HepG2 (cell line): ENCODE measurements at regions not wholly inside any gene's neighbourhood (a gene's known extent, or its start where the extent isn't known, plus 50 kb on each side); places are given as distances from the start of the nearest gene placed in this dataset.

Experiments
- EP300 ChIP-seq, 3 experiments: sonication (generic) in 1 of 3; formaldehyde crosslinking in 1 of 3; IDR thresholded peaks; 2 replicates each; pipeline versions ENCODE4 v1.5.1 to v1.6.1; 2011 to 2020; ENCODE audit warnings: low read depth in 2 of 3, low read length in 2 of 3, borderline replicate concordance in 1 of 3, improper control_type of control experiment in 1 of 3, mild to moderate bottlenecking in 1 of 3, missing genetic modification reagents in 1 of 3, moderate library complexity in 1 of 3
- EZH2 ChIP-seq: conservative IDR thresholded peaks from 2 replicates; pipeline ENCODE4 v1.6.1; 2012; ENCODE audit warnings: mild to moderate bottlenecking, low read depth, low read length, moderate library complexity
- POLR2AphosphoS5 ChIP-seq: IDR thresholded peaks from 2 replicates; pipeline ENCODE4 v1.6.1; 2012; ENCODE audit warnings: low read depth, low read length
- SMC3 ChIP-seq: IDR thresholded peaks from 2 replicates; pipeline ENCODE4 v1.6.1; 2011; ENCODE audit warnings: low read length, improper control_type of control experiment
- ZNF383 ChIP-seq: sonication (generic); formaldehyde crosslinking; IDR thresholded peaks from 2 replicates; pipeline ENCODE4 v1.4.0; 2020; ENCODE audit warnings: missing genetic modification reagents, mild to moderate bottlenecking, borderline replicate concordance
- ZNF598 ChIP-seq: sonication (generic); formaldehyde crosslinking; IDR thresholded peaks from 2 replicates; pipeline ENCODE4 v1.5.1; 2020; ENCODE audit warnings: mild to moderate bottlenecking, missing genetic modification reagents, borderline replicate concordance
- ZNF639 ChIP-seq: conservative IDR thresholded peaks from 2 replicates; pipeline ENCODE4 v1.6.1; 2018; ENCODE audit warnings: missing genetic modification reagents
- ZZZ3 ChIP-seq: sonication (generic); formaldehyde crosslinking; IDR thresholded peaks from 2 replicates; pipeline ENCODE4 v1.4.0; 2020; ENCODE audit warnings: missing genetic modification reagents, mild to moderate bottlenecking, borderline replicate concordance

GRCh38 chr13:85434927-85435326 is 364.3 kb downstream of the SLITRK6 start:
- no peak for TF ChIP-seq EZH2
- TF ChIP-seq EP300 (IDR thresholded peaks at IDR 0.05; ENCODE audit: low read depth in 2 of 2, low read length in 2 of 2), result no peak
- TF ChIP-seq EP300 (CRISPR knock-in tag; IDR thresholded peaks at IDR 0.05; ENCODE audit: borderline replicate concordance), result no peak
- TF ChIP-seq ZZZ3 (CRISPR knock-in tag), result no peak
- TF ChIP-seq POLR2AphosphoS5, result no peak
- TF ChIP-seq SMC3, result no peak
- TF ChIP-seq ZNF598, result no peak
- no peak for TF ChIP-seq ZNF383 (CRISPR knock-in tag)
- TF ChIP-seq ZNF639, result no peak
